Esophagus muscularis mucosa (tissue), 4 donors: ENCODE measurements at regions not wholly inside any gene's neighbourhood (a gene's known extent, or its start where the extent isn't known, plus 50 kb on each side); places are given as distances from the start of the nearest gene placed in this dataset.

Source experiments
- DNase-seq: peaks from one replicate; pipeline ENCODE4 v3.0.0-alpha.2; 2017; ENCODE audit errors: extremely low spot score
- H3K27ac ChIP-seq, 4 donors: fragments of 200-600 bp; sonication (generic); replicated peaks in 1 of 4; 1 replicate in 3 of 4; 2 replicates in 1 of 4; pipeline ENCODE4 v1.5.1; 2016 to 2019; ENCODE audit warnings: mild to moderate bottlenecking in 1 of 4
- H3K27me3 ChIP-seq, 4 donors: fragments of 200-600 bp; sonication (generic); one replicate each; pipeline versions ENCODE4 v1.5.1 to v1.6.0; 2016 to 2019
- H3K36me3 ChIP-seq, 4 donors: fragments of 200-600 bp; sonication (generic); one replicate each; pipeline ENCODE4 v1.5.1; 2016 to 2019
- H3K4me1 ChIP-seq, 4 donors: fragments of 200-600 bp; sonication (generic); one replicate each; pipeline ENCODE4 v1.5.1; 2016 to 2019
- H3K4me3 ChIP-seq, 4 donors: fragments of 200-600 bp; sonication (generic); 1 replicate in 2 of 4; 2 replicates in 2 of 4; pipeline ENCODE4 v1.5.1; 2016 to 2019; ENCODE audit warnings: mild to moderate bottlenecking in 4 of 4, moderate library complexity in 1 of 4
- H3K9me3 ChIP-seq, 4 donors: fragments of 200-600 bp; sonication (generic); 1 replicate in 3 of 4; 2 replicates in 1 of 4; pipeline ENCODE4 v1.5.1; 2016 to 2019
- EP300 ChIP-seq: sonication (generic); formaldehyde crosslinking; IDR thresholded peaks from one replicate; pipeline ENCODE4 v1.6.1; 2017; ENCODE audit warnings: antibody characterized with exemption
- POLR2A ChIP-seq: fragments of 450-650 bp; IDR thresholded peaks from one replicate; pipeline ENCODE4 v1.6.1; 2017; ENCODE audit warnings: antibody characterized with exemption, moderate library complexity, mild to moderate bottlenecking, low read depth
- POLR2AphosphoS5 ChIP-seq, 2 donors: sonication (generic); formaldehyde crosslinking; IDR thresholded peaks; one replicate each; pipeline ENCODE4 v1.6.1; 2017; ENCODE audit warnings: antibody characterized with exemption in 2 of 2
- WGBS: methylation state at CpG from one replicate; pipeline ENCODE4 v1.1.5; 2018; 5-methylcytosine and 5-hydroxymethylcytosine counted together
- intact Hi-C: fragments of 100-400 bp; cut with DNase I; formaldehyde crosslinking; loops from one replicate; pipeline ENCODE4 v1.15.1; 2023
- TF ChIP-seq, protein P1 (sequence below), 3 experiments: fragments of 200-600 bp in 2 of 3; fragments of 450-650 bp in 1 of 3; sonication (generic) in 2 of 3; IDR thresholded peaks; one replicate each; pipeline ENCODE4 v1.5.1; 2017 to 2019; ENCODE audit warnings: antibody characterized with exemption in 3 of 3, mild to moderate bottlenecking in 2 of 3, moderate library complexity in 1 of 3

GRCh38 chr2:106582148-106583143, 95.3 kb downstream of the CD8B2 start:
- Histone ChIP-seq H3K27ac (no peak overlapping the region), H3K27me3 (peaks cover 0 to 28% (median 12%) of the 10 kb centered on the region in 4 donors), H3K36me3 (no peaks in the 10 kb centered on the region), H3K4me3 (peak overlapping the region; percentile 37 to 52 (median 41)), H3K4me1 (peaks cover 9 to 18% (median 14%) of the 10 kb centered on the region in 4 donors), H3K9me3 (no peaks in the 10 kb centered on the region)
- DNase-seq: peak; percentile 92
- intact Hi-C loops: loop anchor here (2.0 kb wide), 2 partner anchors 40 to 474 kb away; no protein-coding TSS in a partner anchor
- WGBS: 4% methylated on average over 29 of the region's 29 CpGs
- TF ChIP-seq POLR2A (no peak), POLR2AphosphoS5 (IDR thresholded peaks at IDR 0.05) (peak; percentile 27 to 35)
- TF ChIP-seq, protein P1, sequence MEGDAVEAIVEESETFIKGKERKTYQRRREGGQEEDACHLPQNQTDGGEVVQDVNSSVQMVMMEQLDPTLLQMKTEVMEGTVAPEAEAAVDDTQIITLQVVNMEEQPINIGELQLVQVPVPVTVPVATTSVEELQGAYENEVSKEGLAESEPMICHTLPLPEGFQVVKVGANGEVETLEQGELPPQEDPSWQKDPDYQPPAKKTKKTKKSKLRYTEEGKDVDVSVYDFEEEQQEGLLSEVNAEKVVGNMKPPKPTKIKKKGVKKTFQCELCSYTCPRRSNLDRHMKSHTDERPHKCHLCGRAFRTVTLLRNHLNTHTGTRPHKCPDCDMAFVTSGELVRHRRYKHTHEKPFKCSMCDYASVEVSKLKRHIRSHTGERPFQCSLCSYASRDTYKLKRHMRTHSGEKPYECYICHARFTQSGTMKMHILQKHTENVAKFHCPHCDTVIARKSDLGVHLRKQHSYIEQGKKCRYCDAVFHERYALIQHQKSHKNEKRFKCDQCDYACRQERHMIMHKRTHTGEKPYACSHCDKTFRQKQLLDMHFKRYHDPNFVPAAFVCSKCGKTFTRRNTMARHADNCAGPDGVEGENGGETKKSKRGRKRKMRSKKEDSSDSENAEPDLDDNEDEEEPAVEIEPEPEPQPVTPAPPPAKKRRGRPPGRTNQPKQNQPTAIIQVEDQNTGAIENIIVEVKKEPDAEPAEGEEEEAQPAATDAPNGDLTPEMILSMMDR (IDR thresholded peaks at IDR 0.05): peak; percentile 76 to 83 (median 80)

GRCh38 chr2:106584304-106584954, 97.3 kb downstream of the CD8B2 start:
- intact Hi-C loops: no loop called here
- peak; percentile 68 for DNase-seq
- 53% methylated on average over 17 of the region's 47 CpGs for WGBS

GRCh38 chr2:106596844-106597243, 109.7 kb downstream of the CD8B2 start:
- no peaks in the 10 kb centered on the region for H3K36me3 ChIP-seq
- intact Hi-C loops: no loop called here
- DNase-seq: no peak
- no peaks in the 10 kb centered on the region for H3K9me3 ChIP-seq
- H3K4me3 ChIP-seq: no peak overlapping the region
- WGBS: 62% methylated on average over 4 of the region's 4 CpGs
- TF ChIP-seq, protein P1 (IDR thresholded peaks at IDR 0.05): peak in 2 of 3 experiments; percentile 18 to 43
- TF ChIP-seq EP300: no peak
- no peaks in the 10 kb centered on the region for H3K4me1 ChIP-seq
- H3K27ac ChIP-seq: no peak overlapping the region
- no peaks in the 10 kb centered on the region for H3K27me3 ChIP-seq

More at GRCh38 chr2:106584304-106584954, 97.3 kb downstream of the CD8B2 start:
- H3K27ac ChIP-seq: no peak overlapping the region
- peaks cover 6 to 18% (median 14%) of the 10 kb centered on the region in 4 donors for H3K4me1 ChIP-seq
- H3K27me3 ChIP-seq: peaks cover 0 to 28% (median 12%) of the 10 kb centered on the region in 4 donors
- no peaks in the 10 kb centered on the region for H3K9me3 ChIP-seq
- TF ChIP-seq, protein P1 (IDR thresholded peaks at IDR 0.05): no peak
- TF ChIP-seq POLR2A: no peak
- no peak for TF ChIP-seq POLR2AphosphoS5 (IDR thresholded peaks at IDR 0.05)
- no peak for TF ChIP-seq EP300
- H3K4me3 ChIP-seq: no peak overlapping the region
- no peaks in the 10 kb centered on the region for H3K36me3 ChIP-seq

GRCh38 chr2:106599540-106599939, 112.4 kb downstream of the CD8B2 start:
- TF ChIP-seq POLR2A: no peak
- TF ChIP-seq, protein P1 (IDR thresholded peaks at IDR 0.05): no peak
- TF ChIP-seq EP300: no peak
- no peak for TF ChIP-seq POLR2AphosphoS5 (IDR thresholded peaks at IDR 0.05)
- Histone ChIP-seq H3K4me3 (no peak overlapping the region), H3K36me3 (no peaks in the 10 kb centered on the region), H3K4me1 (no peaks in the 10 kb centered on the region), H3K27me3 (no peaks in the 10 kb centered on the region), H3K9me3 (no peaks in the 10 kb centered on the region), H3K27ac (no peak overlapping the region)
- 91% methylated on average over 3 of the region's 3 CpGs for WGBS
- intact Hi-C loops: no loop called here
- DNase-seq: no peak
